Panc1 (cell line): ENCODE measurements at regions not wholly inside any gene's neighbourhood (a gene's known extent, or its start where the extent isn't known, plus 50 kb on each side); places are given as distances from the start of the nearest gene placed in this dataset.

Experiments used
- POLR2AphosphoS5 ChIP-seq: IDR thresholded peaks from 2 replicates; pipeline ENCODE4 v1.6.1; 2012; ENCODE audit warnings: mild to moderate bottlenecking, low read depth, low read length, moderate library complexity
- SIN3A ChIP-seq: IDR thresholded peaks from 2 replicates; pipeline ENCODE4 v1.6.1; 2012; ENCODE audit warnings: low read depth, mild to moderate bottlenecking, low read length, moderate library complexity, borderline replicate concordance; ENCODE audit not compliant: insufficient read depth
- TCF7L2 ChIP-seq: IDR thresholded peaks from 2 replicates; pipeline ENCODE4 v1.6.1; 2011; ENCODE audit warnings: mild to moderate bottlenecking, low read depth, low read length, inconsistent platforms
- TF ChIP-seq, protein P1 (sequence below): fragments of 450-650 bp; IDR thresholded peaks from 2 replicates; pipeline ENCODE4 v1.5.1; 2017; ENCODE audit warnings: mild to moderate bottlenecking
- TF ChIP-seq, protein P2 (sequence below), 2 experiments: IDR thresholded peaks; 2 replicates each; pipeline ENCODE4 v1.6.1; 2011 to 2012; ENCODE audit warnings: low read depth in 2 of 2, control low read depth in 1 of 2, low read length in 1 of 2, mild to moderate bottlenecking in 1 of 2, moderate library complexity in 1 of 2; ENCODE audit not compliant: insufficient read depth in 1 of 2

DNA sequence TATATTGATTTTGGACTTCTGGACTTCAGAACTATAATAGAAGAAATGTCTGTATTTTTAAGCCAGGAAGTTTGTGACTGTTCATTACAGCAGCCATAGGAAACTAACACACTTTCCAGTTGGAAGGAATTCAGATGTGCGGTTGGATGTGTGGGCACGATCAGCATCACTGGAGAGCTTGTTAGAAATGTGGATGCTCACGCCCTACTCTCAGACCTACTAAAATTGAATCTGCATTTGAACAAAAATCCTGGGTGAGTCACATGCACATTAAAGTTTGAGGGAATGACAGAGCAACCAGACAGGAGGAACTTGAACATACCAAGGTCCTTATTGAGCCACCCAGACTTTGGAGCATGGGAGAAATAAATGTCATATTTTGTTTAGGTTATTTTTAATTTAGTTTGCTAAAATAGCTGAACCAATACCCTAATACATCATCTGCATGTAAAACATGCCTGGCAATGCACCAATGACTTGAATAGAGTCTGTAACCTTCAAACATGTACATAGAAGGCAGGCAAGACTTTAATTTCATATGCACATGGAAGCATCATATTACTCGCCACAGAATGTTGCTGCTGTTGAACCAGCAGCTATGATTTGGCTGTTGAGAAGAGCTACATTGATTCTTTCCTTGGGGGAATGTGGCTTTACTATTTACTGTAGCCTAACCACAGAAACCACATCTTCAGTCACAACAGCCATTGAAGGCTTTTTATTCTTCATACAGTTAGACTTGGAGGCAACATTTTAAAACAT is 346.2 kb downstream of the BARHL2 start:
- TF ChIP-seq, protein P1, sequence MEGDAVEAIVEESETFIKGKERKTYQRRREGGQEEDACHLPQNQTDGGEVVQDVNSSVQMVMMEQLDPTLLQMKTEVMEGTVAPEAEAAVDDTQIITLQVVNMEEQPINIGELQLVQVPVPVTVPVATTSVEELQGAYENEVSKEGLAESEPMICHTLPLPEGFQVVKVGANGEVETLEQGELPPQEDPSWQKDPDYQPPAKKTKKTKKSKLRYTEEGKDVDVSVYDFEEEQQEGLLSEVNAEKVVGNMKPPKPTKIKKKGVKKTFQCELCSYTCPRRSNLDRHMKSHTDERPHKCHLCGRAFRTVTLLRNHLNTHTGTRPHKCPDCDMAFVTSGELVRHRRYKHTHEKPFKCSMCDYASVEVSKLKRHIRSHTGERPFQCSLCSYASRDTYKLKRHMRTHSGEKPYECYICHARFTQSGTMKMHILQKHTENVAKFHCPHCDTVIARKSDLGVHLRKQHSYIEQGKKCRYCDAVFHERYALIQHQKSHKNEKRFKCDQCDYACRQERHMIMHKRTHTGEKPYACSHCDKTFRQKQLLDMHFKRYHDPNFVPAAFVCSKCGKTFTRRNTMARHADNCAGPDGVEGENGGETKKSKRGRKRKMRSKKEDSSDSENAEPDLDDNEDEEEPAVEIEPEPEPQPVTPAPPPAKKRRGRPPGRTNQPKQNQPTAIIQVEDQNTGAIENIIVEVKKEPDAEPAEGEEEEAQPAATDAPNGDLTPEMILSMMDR = 0 out of 2 replicates have a peak, but pooled peaks have one; percentile 8
- TF ChIP-seq, protein P2, sequence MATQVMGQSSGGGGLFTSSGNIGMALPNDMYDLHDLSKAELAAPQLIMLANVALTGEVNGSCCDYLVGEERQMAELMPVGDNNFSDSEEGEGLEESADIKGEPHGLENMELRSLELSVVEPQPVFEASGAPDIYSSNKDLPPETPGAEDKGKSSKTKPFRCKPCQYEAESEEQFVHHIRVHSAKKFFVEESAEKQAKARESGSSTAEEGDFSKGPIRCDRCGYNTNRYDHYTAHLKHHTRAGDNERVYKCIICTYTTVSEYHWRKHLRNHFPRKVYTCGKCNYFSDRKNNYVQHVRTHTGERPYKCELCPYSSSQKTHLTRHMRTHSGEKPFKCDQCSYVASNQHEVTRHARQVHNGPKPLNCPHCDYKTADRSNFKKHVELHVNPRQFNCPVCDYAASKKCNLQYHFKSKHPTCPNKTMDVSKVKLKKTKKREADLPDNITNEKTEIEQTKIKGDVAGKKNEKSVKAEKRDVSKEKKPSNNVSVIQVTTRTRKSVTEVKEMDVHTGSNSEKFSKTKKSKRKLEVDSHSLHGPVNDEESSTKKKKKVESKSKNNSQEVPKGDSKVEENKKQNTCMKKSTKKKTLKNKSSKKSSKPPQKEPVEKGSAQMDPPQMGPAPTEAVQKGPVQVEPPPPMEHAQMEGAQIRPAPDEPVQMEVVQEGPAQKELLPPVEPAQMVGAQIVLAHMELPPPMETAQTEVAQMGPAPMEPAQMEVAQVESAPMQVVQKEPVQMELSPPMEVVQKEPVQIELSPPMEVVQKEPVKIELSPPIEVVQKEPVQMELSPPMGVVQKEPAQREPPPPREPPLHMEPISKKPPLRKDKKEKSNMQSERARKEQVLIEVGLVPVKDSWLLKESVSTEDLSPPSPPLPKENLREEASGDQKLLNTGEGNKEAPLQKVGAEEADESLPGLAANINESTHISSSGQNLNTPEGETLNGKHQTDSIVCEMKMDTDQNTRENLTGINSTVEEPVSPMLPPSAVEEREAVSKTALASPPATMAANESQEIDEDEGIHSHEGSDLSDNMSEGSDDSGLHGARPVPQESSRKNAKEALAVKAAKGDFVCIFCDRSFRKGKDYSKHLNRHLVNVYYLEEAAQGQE (IDR thresholded peaks at IDR 0.05; ENCODE audit: insufficient read depth in 1 of 2, low read depth in 2 of 2, low read length in 1 of 2) = no peak
- TF ChIP-seq POLR2AphosphoS5 (no peak), SIN3A (no peak), TCF7L2 (no peak)
